Lower leg skin (tissue), 3 donors: ENCODE measurements at regions not wholly inside any gene's neighbourhood (a gene's known extent, or its start where the extent isn't known, plus 50 kb on each side); places are given as distances from the start of the nearest gene placed in this dataset.

Source experiments
- POLR2A ChIP-seq, 2 donors: fragments of 450-650 bp; IDR thresholded peaks; one replicate each; pipeline ENCODE4 v1.6.1; 2016 to 2017; ENCODE audit warnings: antibody characterized with exemption in 2 of 2, mild to moderate bottlenecking in 1 of 2, moderate library complexity in 1 of 2
- TF ChIP-seq, protein P1 (sequence below), 3 donors: fragments of 450-650 bp; IDR thresholded peaks; one replicate each; pipeline ENCODE4 v1.5.1; 2016; ENCODE audit warnings: antibody characterized with exemption in 3 of 3, mild to moderate bottlenecking in 3 of 3, moderate library complexity in 2 of 3

DNA sequence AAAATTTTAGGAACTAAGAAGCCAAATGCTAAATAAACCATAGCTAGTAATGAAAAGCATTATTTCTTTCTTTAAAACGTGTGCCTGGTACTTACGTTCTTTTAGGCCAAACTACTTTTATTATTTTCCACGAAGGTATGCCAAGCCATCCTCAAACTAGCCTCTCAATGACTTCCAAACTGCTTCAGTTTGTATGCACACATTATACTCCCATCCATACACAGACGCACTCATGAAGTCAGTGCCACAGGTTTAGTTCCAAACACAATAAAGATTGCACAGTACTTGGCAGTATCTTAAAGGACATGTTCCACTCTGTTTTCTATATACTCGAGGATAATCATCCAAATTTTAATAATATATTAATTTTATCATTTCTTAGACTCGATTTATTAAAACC is 609.2 kb upstream of the ZNF385D start:
- TF ChIP-seq, protein P1, sequence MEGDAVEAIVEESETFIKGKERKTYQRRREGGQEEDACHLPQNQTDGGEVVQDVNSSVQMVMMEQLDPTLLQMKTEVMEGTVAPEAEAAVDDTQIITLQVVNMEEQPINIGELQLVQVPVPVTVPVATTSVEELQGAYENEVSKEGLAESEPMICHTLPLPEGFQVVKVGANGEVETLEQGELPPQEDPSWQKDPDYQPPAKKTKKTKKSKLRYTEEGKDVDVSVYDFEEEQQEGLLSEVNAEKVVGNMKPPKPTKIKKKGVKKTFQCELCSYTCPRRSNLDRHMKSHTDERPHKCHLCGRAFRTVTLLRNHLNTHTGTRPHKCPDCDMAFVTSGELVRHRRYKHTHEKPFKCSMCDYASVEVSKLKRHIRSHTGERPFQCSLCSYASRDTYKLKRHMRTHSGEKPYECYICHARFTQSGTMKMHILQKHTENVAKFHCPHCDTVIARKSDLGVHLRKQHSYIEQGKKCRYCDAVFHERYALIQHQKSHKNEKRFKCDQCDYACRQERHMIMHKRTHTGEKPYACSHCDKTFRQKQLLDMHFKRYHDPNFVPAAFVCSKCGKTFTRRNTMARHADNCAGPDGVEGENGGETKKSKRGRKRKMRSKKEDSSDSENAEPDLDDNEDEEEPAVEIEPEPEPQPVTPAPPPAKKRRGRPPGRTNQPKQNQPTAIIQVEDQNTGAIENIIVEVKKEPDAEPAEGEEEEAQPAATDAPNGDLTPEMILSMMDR (IDR thresholded peaks at IDR 0.05) = no peak
- TF ChIP-seq POLR2A (IDR thresholded peaks at IDR 0.05) = no peak
